Activated naive CD4-positive, alpha-beta T cell treated with anti-CD3 and anti-CD28 coated beads, Interleukin-2, amount 10 ng/mL, durations not matched to agents 7 days and 5 days (primary cell): ENCODE measurements at regions not wholly inside any gene's neighbourhood (a gene's known extent, or its start where the extent isn't known, plus 50 kb on each side); places are given as distances from the start of the nearest gene placed in this dataset.

ENCODE experiments used
- CTCF ChIA-PET: fragments of 350-600 bp; sonication (Branson Sonifier 250); formaldehyde crosslinking; loops from one replicate; lab custom pipeline; 2021; ENCODE audit warnings: antibody characterized with exemption; lab: Charles Lee
- DNase-seq: peaks from one replicate; pipeline ENCODE4 v3.0.0-alpha.2; 2020
- H3K27ac Mint-ChIP-seq: one replicate; pipeline ENCODE4 v1.8.0; 2021; ENCODE audit warnings: mild to moderate bottlenecking, moderate library complexity, mixed read lengths
- H3K27me3 Mint-ChIP-seq: one replicate; pipeline ENCODE4 v1.8.0; 2021; ENCODE audit warnings: mild to moderate bottlenecking, mixed read lengths
- H3K36me3 Mint-ChIP-seq: one replicate; pipeline ENCODE4 v1.8.0; 2021; ENCODE audit warnings: mixed read lengths
- H3K4me1 Mint-ChIP-seq: one replicate; pipeline ENCODE4 v1.8.0; 2021; ENCODE audit warnings: mixed read lengths
- H3K4me3 Mint-ChIP-seq: one replicate; pipeline ENCODE4 v1.8.0; 2021; ENCODE audit warnings: mild to moderate bottlenecking, moderate library complexity, mixed read lengths
- H3K9me3 Mint-ChIP-seq: one replicate; pipeline ENCODE4 v1.8.0; 2021; ENCODE audit warnings: mixed read lengths

GRCh38 chr12:127628645-127629044, 638.3 kb upstream of the TMEM132C start:
- CTCF ChIA-PET: no interaction called here
- no peak overlapping the region for H3K27ac Mint-ChIP-seq
- H3K9me3 Mint-ChIP-seq: peaks cover 4% of the 10 kb centered on the region
- H3K27me3 Mint-ChIP-seq: peaks cover 3% of the 10 kb centered on the region
- no peak overlapping the region for H3K4me3 Mint-ChIP-seq
- H3K4me1 Mint-ChIP-seq: no peaks in the 10 kb centered on the region
- no peak for DNase-seq
- no peaks in the 10 kb centered on the region for H3K36me3 Mint-ChIP-seq

GRCh38 chr12:127629066-127629820, 637.7 kb upstream of the TMEM132C start:
- Mint-ChIP-seq H3K4me3 (no peak overlapping the region), H3K9me3 (peaks cover 4% of the 10 kb centered on the region), H3K36me3 (no peaks in the 10 kb centered on the region), H3K27ac (no peak overlapping the region), H3K27me3 (peaks cover 3% of the 10 kb centered on the region), H3K4me1 (no peaks in the 10 kb centered on the region)
- CTCF ChIA-PET: no interaction called here
- no peak for DNase-seq

- Mint-ChIP-seq H3K36me3 (no peaks in the 10 kb centered on the region), H3K4me1 (no peaks in the 10 kb centered on the region), H3K4me3 (no peak overlapping the region), H3K27ac (peak overlapping the region; percentile 35), H3K9me3 (peaks cover 4% of the 10 kb centered on the region), H3K27me3 (no peaks in the 10 kb centered on the region)
- DNase-seq: no peak
- CTCF ChIA-PET: no interaction called here
Measured at GRCh38 chr12:127632461-127632860, 634.5 kb upstream of the TMEM132C start.

- H3K9me3 Mint-ChIP-seq: peaks cover 4% of the 10 kb centered on the region
- H3K27me3 Mint-ChIP-seq: no peaks in the 10 kb centered on the region
- CTCF ChIA-PET: interaction anchor here (0.8 kb wide), 1 partner anchor 256 kb away, joined by 3 read pairs; no protein-coding TSS in a partner anchor
- no peak overlapping the region for H3K27ac Mint-ChIP-seq
- H3K4me1 Mint-ChIP-seq: no peaks in the 10 kb centered on the region
- H3K4me3 Mint-ChIP-seq: no peak overlapping the region
- H3K36me3 Mint-ChIP-seq: no peaks in the 10 kb centered on the region
- DNase-seq: no peak
Measured at GRCh38 chr12:127635838-127636237, 631.1 kb upstream of the TMEM132C start.

- DNase-seq: no peak
- H3K27me3 Mint-ChIP-seq: no peaks in the 10 kb centered on the region
- CTCF ChIA-PET: no interaction called here
Measured at GRCh38 chr12:127636882-127637281, 630.1 kb upstream of the TMEM132C start.

GRCh38 chr12:127640181-127640886, 626.6 kb upstream of the TMEM132C start:
- H3K36me3 Mint-ChIP-seq: no peaks in the 10 kb centered on the region
- no peaks in the 10 kb centered on the region for H3K4me1 Mint-ChIP-seq
- DNase-seq: no peak
- no peak overlapping the region for H3K27ac Mint-ChIP-seq
- no peak overlapping the region for H3K4me3 Mint-ChIP-seq
- H3K9me3 Mint-ChIP-seq: peaks cover 3% of the 10 kb centered on the region
- no peaks in the 10 kb centered on the region for H3K27me3 Mint-ChIP-seq
- CTCF ChIA-PET: no interaction called here

More at GRCh38 chr12:127636882-127637281, 630.1 kb upstream of the TMEM132C start:
- Mint-ChIP-seq H3K4me3 (no peak overlapping the region), H3K4me1 (no peaks in the 10 kb centered on the region), H3K36me3 (no peaks in the 10 kb centered on the region), H3K27ac (no peak overlapping the region), H3K9me3 (peaks cover 2% of the 10 kb centered on the region)

GRCh38 chr12:127642208-127642607, 624.8 kb upstream of the TMEM132C start:
- Mint-ChIP-seq H3K27me3 (no peaks in the 10 kb centered on the region), H3K4me3 (no peak overlapping the region)

GRCh38 chr12:127648321-127648720, 618.6 kb upstream of the TMEM132C start:
- H3K27me3 Mint-ChIP-seq: no peaks in the 10 kb centered on the region
- H3K4me3 Mint-ChIP-seq: no peak overlapping the region
- H3K36me3 Mint-ChIP-seq: no peaks in the 10 kb centered on the region
- no peak overlapping the region for H3K27ac Mint-ChIP-seq
- CTCF ChIA-PET: no interaction called here
- H3K9me3 Mint-ChIP-seq: peaks cover 9% of the 10 kb centered on the region
- no peak for DNase-seq
- no peaks in the 10 kb centered on the region for H3K4me1 Mint-ChIP-seq

More at GRCh38 chr12:127642208-127642607, 624.8 kb upstream of the TMEM132C start:
- peaks cover 3% of the 10 kb centered on the region for H3K9me3 Mint-ChIP-seq
- no peak overlapping the region for H3K27ac Mint-ChIP-seq
- no peak for DNase-seq
- H3K4me1 Mint-ChIP-seq: no peaks in the 10 kb centered on the region
- no peaks in the 10 kb centered on the region for H3K36me3 Mint-ChIP-seq
- CTCF ChIA-PET: no interaction called here

GRCh38 chr12:127649961-127650360, 617.0 kb upstream of the TMEM132C start:
- peaks cover 5% of the 10 kb centered on the region for H3K9me3 Mint-ChIP-seq
- H3K4me3 Mint-ChIP-seq: no peak overlapping the region
- no peaks in the 10 kb centered on the region for H3K27me3 Mint-ChIP-seq
- H3K27ac Mint-ChIP-seq: no peak overlapping the region
- DNase-seq: no peak
- CTCF ChIA-PET: no interaction called here
- no peaks in the 10 kb centered on the region for H3K36me3 Mint-ChIP-seq
- no peaks in the 10 kb centered on the region for H3K4me1 Mint-ChIP-seq

- no peak for DNase-seq
- Mint-ChIP-seq H3K27me3 (no peaks in the 10 kb centered on the region), H3K9me3 (peaks cover 5% of the 10 kb centered on the region), H3K4me1 (no peaks in the 10 kb centered on the region), H3K36me3 (no peaks in the 10 kb centered on the region), H3K27ac (no peak overlapping the region), H3K4me3 (no peak overlapping the region)
- CTCF ChIA-PET: no interaction called here
Measured at GRCh38 chr12:127650626-127651025, 616.3 kb upstream of the TMEM132C start.

GRCh38 chr12:127652281-127652680, 614.7 kb upstream of the TMEM132C start:
- H3K4me1 Mint-ChIP-seq: no peaks in the 10 kb centered on the region
- CTCF ChIA-PET: no interaction called here
- no peak overlapping the region for H3K4me3 Mint-ChIP-seq
- no peaks in the 10 kb centered on the region for H3K27me3 Mint-ChIP-seq
- DNase-seq: no peak
- H3K27ac Mint-ChIP-seq: no peak overlapping the region
- no peaks in the 10 kb centered on the region for H3K36me3 Mint-ChIP-seq
- H3K9me3 Mint-ChIP-seq: peaks cover 5% of the 10 kb centered on the region

GRCh38 chr12:127654383-127654985, 612.5 kb upstream of the TMEM132C start:
- no peak for DNase-seq
- CTCF ChIA-PET: no interaction called here

GRCh38 chr12:127655691-127656090, 611.3 kb upstream of the TMEM132C start:
- CTCF ChIA-PET: no interaction called here
- Mint-ChIP-seq H3K27me3 (no peaks in the 10 kb centered on the region), H3K4me1 (no peaks in the 10 kb centered on the region), H3K27ac (no peak overlapping the region), H3K4me3 (no peak overlapping the region), H3K9me3 (no peaks in the 10 kb centered on the region), H3K36me3 (no peaks in the 10 kb centered on the region)
- DNase-seq: no peak

More at GRCh38 chr12:127654383-127654985, 612.5 kb upstream of the TMEM132C start:
- Mint-ChIP-seq H3K27ac (no peak overlapping the region), H3K4me3 (no peak overlapping the region), H3K36me3 (no peaks in the 10 kb centered on the region), H3K27me3 (no peaks in the 10 kb centered on the region), H3K9me3 (no peaks in the 10 kb centered on the region), H3K4me1 (no peaks in the 10 kb centered on the region)

GRCh38 chr12:127656266-127656665, 610.7 kb upstream of the TMEM132C start:
- H3K4me3 Mint-ChIP-seq: no peak overlapping the region
- CTCF ChIA-PET: no interaction called here
- no peaks in the 10 kb centered on the region for H3K9me3 Mint-ChIP-seq
- no peak for DNase-seq
- no peaks in the 10 kb centered on the region for H3K4me1 Mint-ChIP-seq
- H3K27ac Mint-ChIP-seq: no peak overlapping the region
- H3K36me3 Mint-ChIP-seq: no peaks in the 10 kb centered on the region
- H3K27me3 Mint-ChIP-seq: no peaks in the 10 kb centered on the region
